ENCODE measurements at regions not wholly inside any gene's neighbourhood (a gene's known extent, or its start where the extent isn't known, plus 50 kb on each side); places are given as distances from the start of the nearest gene placed in this dataset.

DNA sequence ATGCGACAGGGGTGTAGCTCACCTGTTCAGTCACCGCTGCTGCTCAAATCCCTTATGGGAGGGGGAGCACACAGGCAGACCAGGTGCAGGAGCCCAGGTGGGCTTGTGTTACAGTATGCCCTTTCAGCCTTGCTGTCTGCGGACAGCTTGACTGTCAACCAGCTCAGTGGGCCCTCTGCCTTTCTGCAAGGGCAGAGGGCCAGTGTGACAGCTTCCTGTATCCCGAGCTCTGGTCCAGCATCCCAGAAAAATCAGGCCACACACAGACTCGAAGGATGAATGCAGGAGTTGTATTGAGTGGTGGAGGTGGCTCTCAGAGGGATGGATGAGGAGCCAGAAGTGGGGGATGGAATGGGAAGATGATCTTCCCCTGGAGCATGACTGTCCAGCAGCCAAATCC lies 172.2 kb downstream of the C5orf15 start (continued):
- TF ChIP-seq BACH2 (CRISPR knock-in tag; IDR thresholded peaks at IDR 0.05; ENCODE audit: borderline replicate concordance) = no peak
- no peak for TF ChIP-seq ZC3H10 (CRISPR knock-in tag; IDR thresholded peaks at IDR 0.05)

DNA sequence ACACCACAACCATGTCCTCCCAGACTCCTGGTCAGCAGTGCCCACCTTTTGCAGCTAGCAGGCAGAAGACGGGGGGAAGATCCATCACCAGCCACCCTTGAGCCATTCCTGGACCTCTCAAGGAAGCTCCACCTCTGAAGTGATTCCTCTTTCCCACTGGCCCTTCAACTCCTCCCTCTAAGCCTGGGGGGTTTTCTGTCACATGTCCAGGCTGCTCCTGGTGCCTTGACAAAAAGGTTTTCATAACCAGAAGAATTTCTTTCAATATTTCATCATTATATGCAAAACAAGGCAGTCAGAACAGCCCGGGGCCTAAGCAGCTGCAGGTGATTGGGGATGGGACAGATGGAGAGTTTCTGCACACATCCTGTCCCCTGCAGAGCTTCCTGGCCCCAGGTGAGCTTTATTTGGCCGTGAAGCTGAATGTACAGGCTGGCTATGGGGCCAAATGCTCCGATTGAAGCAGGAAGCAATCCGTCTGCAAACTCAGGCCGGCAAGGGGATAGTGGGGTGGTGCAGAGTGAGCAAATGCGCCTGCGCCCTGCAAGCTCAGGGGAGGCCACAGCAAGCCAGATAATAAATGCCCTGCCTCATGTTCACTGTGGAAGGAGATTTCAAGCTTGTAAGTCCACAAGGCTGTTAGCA lies 173.5 kb downstream of the C5orf15 start:
- TF ChIP-seq RARB (CRISPR knock-in tag; IDR thresholded peaks at IDR 0.05) = no peak
- no peak for TF ChIP-seq TOX (CRISPR knock-in tag; IDR thresholded peaks at IDR 0.05; ENCODE audit: borderline replicate concordance)
- TF ChIP-seq TCF4 (CRISPR knock-in tag; IDR thresholded peaks at IDR 0.05; ENCODE audit: borderline replicate concordance) = no peak
- TF ChIP-seq ISL1 (CRISPR knock-in tag; IDR thresholded peaks at IDR 0.05) = no peak
- no peak for TF ChIP-seq CREB5 (CRISPR knock-in tag; IDR thresholded peaks at IDR 0.05; ENCODE audit: low read depth)
- ATAC-seq = no peak

DNA sequence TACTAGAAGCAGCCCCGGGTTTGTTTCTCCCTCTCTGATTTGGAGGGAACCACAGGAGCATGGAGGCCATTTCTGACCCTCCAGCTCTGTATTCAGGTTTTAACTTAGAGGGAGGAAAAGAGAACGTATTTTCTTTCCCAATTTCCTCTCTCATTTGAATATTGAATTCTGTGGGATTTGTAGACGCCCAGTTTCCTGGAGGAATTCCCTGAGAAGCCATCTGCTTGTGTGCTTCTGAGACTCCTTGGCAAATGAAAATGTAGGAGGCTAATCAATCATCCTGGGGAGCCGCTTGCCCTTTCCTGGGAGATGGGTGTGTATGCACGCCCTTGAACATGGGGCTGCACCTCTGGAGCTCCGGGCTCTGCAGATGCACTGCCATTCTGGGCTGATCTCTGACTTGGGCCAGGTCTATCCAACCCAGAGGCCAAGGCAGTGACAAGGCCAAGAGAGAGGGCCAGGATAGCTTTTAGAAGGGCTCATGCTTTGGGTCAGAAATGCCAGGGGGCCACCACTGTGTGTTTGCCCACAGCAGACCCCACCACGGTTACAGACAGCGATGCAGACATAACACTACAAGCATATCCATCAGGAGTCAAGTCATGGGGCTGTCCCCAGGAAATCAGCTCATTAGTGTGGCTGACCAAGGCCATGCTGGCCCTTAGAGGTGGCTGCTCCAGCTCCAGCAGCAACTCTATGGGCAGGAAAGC lies 174.5 kb downstream of the C5orf15 start:
- no peak for ATAC-seq
- TF ChIP-seq SNAI2 (CRISPR knock-in tag; IDR thresholded peaks at IDR 0.05) (no peak), ZNF565 (CRISPR knock-in tag; conservative IDR thresholded peaks at IDR 0.05; ENCODE audit: low read depth) (no peak), POU6F1 (CRISPR knock-in tag; IDR thresholded peaks at IDR 0.05; ENCODE audit: borderline replicate concordance, low read depth) (no peak), ESRRG (CRISPR knock-in tag; IDR thresholded peaks at IDR 0.05) (no peak), ARNTL (CRISPR knock-in tag; IDR thresholded peaks at IDR 0.05; ENCODE audit: borderline replicate concordance, low read depth) (no peak), PPARA (CRISPR knock-in tag; IDR thresholded peaks at IDR 0.05; ENCODE audit: borderline replicate concordance) (no peak), ZFP3 (CRISPR knock-in tag; IDR thresholded peaks at IDR 0.05) (no peak), CREB5 (CRISPR knock-in tag; IDR thresholded peaks at IDR 0.05; ENCODE audit: low read depth) (no peak)
- TF ChIP-seq, protein P1, sequence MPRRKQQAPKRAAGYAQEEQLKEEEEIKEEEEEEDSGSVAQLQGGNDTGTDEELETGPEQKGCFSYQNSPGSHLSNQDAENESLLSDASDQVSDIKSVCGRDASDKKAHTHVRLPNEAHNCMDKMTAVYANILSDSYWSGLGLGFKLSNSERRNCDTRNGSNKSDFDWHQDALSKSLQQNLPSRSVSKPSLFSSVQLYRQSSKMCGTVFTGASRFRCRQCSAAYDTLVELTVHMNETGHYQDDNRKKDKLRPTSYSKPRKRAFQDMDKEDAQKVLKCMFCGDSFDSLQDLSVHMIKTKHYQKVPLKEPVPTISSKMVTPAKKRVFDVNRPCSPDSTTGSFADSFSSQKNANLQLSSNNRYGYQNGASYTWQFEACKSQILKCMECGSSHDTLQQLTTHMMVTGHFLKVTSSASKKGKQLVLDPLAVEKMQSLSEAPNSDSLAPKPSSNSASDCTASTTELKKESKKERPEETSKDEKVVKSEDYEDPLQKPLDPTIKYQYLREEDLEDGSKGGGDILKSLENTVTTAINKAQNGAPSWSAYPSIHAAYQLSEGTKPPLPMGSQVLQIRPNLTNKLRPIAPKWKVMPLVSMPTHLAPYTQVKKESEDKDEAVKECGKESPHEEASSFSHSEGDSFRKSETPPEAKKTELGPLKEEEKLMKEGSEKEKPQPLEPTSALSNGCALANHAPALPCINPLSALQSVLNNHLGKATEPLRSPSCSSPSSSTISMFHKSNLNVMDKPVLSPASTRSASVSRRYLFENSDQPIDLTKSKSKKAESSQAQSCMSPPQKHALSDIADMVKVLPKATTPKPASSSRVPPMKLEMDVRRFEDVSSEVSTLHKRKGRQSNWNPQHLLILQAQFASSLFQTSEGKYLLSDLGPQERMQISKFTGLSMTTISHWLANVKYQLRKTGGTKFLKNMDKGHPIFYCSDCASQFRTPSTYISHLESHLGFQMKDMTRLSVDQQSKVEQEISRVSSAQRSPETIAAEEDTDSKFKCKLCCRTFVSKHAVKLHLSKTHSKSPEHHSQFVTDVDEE (CRISPR knock-in tag; IDR thresholded peaks at IDR 0.05) = no peak

- ATAC-seq = no peak
- no peak for TF ChIP-seq CSDC2 (CRISPR knock-in tag; IDR thresholded peaks at IDR 0.05)
- TF ChIP-seq ZFP30 (CRISPR knock-in tag; IDR thresholded peaks at IDR 0.05) = no peak
- TF ChIP-seq ZNF565 (CRISPR knock-in tag; conservative IDR thresholded peaks at IDR 0.05; ENCODE audit: low read depth) = no peak
- no peak for TF ChIP-seq ZFP3 (CRISPR knock-in tag; IDR thresholded peaks at IDR 0.05)
- no peak for TF ChIP-seq CREB5 (CRISPR knock-in tag; IDR thresholded peaks at IDR 0.05; ENCODE audit: low read depth)
- TF ChIP-seq, protein P2, sequence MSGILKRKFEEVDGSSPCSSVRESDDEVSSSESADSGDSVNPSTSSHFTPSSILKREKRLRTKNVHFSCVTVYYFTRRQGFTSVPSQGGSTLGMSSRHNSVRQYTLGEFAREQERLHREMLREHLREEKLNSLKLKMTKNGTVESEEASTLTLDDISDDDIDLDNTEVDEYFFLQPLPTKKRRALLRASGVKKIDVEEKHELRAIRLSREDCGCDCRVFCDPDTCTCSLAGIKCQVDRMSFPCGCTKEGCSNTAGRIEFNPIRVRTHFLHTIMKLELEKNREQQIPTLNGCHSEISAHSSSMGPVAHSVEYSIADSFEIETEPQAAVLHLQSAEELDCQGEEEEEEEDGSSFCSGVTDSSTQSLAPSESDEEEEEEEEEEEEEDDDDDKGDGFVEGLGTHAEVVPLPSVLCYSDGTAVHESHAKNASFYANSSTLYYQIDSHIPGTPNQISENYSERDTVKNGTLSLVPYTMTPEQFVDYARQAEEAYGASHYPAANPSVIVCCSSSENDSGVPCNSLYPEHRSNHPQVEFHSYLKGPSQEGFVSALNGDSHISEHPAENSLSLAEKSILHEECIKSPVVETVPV (CRISPR knock-in tag; IDR thresholded peaks at IDR 0.05) = no peak
- no peak for TF ChIP-seq ESRRG (CRISPR knock-in tag; IDR thresholded peaks at IDR 0.05)
Measured at GRCh38 chr5:133792655-133793054, 175.8 kb downstream of the C5orf15 start.
